IPS-18a (cell line): ENCODE measurements at regions not wholly inside any gene's neighbourhood (a gene's known extent, or its start where the extent isn't known, plus 50 kb on each side); places are given as distances from the start of the nearest gene placed in this dataset.

ENCODE experiments used
- H3K27ac ChIP-seq: one replicate; pipeline ENCODE4 v1.5.1; 2013; ENCODE audit warnings: low read length
- H3K27me3 ChIP-seq: one replicate; pipeline ENCODE4 v1.6.1; 2013; ENCODE audit warnings: mild to moderate bottlenecking, low read length; ENCODE audit not compliant: control insufficient read depth, insufficient read depth
- H3K36me3 ChIP-seq: one replicate; pipeline ENCODE4 v1.6.1; 2013; ENCODE audit warnings: low read depth, low read length; ENCODE audit not compliant: control insufficient read depth
- H3K4me1 ChIP-seq: one replicate; pipeline ENCODE4 v1.6.1; 2013; ENCODE audit warnings: low read depth, low read length; ENCODE audit not compliant: control insufficient read depth
- H3K4me3 ChIP-seq: one replicate; pipeline ENCODE4 v1.5.1; 2013; ENCODE audit warnings: low read length
- H3K9ac ChIP-seq: one replicate; pipeline ENCODE4 v1.6.1; 2013; ENCODE audit warnings: mild to moderate bottlenecking, low read length, moderate library complexity
- H3K9me3 ChIP-seq: one replicate; pipeline ENCODE4 v1.6.1; 2013; ENCODE audit warnings: low read depth, low read length; ENCODE audit not compliant: control insufficient read depth

- Histone ChIP-seq H3K36me3 (no peaks in the 10 kb centered on the region), H3K4me3 (no peak overlapping the region), H3K27me3 (no peaks in the 10 kb centered on the region), H3K9ac (no peak overlapping the region), H3K4me1 (no peaks in the 10 kb centered on the region), H3K9me3 (no peaks in the 10 kb centered on the region), H3K27ac (no peak overlapping the region)
Observed at GRCh38 chr3:22450786-22451400, 699.9 kb upstream of the ZNF385D start.

GRCh38 chr3:22451501-22451900 lies 700.5 kb upstream of the ZNF385D start:
- no peak overlapping the region for H3K4me3 ChIP-seq
- no peaks in the 10 kb centered on the region for H3K9me3 ChIP-seq
- H3K27ac ChIP-seq, result no peak overlapping the region
- no peaks in the 10 kb centered on the region for H3K4me1 ChIP-seq
- no peak overlapping the region for H3K9ac ChIP-seq
- no peaks in the 10 kb centered on the region for H3K36me3 ChIP-seq
- H3K27me3 ChIP-seq, result no peaks in the 10 kb centered on the region

- Histone ChIP-seq H3K36me3 (no peaks in the 10 kb centered on the region), H3K9ac (no peak overlapping the region), H3K4me3 (no peak overlapping the region), H3K27me3 (no peaks in the 10 kb centered on the region), H3K4me1 (no peaks in the 10 kb centered on the region), H3K9me3 (no peaks in the 10 kb centered on the region), H3K27ac (no peak overlapping the region)
Observed at GRCh38 chr3:22453906-22454535, 703.0 kb upstream of the ZNF385D start.

- no peak overlapping the region for H3K9ac ChIP-seq
- no peaks in the 10 kb centered on the region for H3K9me3 ChIP-seq
Observed at GRCh38 chr3:22469995-22470394, 719.0 kb upstream of the ZNF385D start.

GRCh38 chr3:22471557-22471956 lies 720.5 kb upstream of the ZNF385D start:
- no peaks in the 10 kb centered on the region for H3K9me3 ChIP-seq
- no peaks in the 10 kb centered on the region for H3K4me1 ChIP-seq
- H3K27me3 ChIP-seq, result no peaks in the 10 kb centered on the region
- no peaks in the 10 kb centered on the region for H3K36me3 ChIP-seq
- H3K27ac ChIP-seq, result no peak overlapping the region
- H3K9ac ChIP-seq, result no peak overlapping the region
- H3K4me3 ChIP-seq, result no peak overlapping the region

More at GRCh38 chr3:22469995-22470394, 719.0 kb upstream of the ZNF385D start:
- Histone ChIP-seq H3K4me3 (no peak overlapping the region), H3K27me3 (no peaks in the 10 kb centered on the region), H3K4me1 (no peaks in the 10 kb centered on the region), H3K27ac (no peak overlapping the region), H3K36me3 (no peaks in the 10 kb centered on the region)

GRCh38 chr3:22474706-22475445 lies 723.9 kb upstream of the ZNF385D start:
- Histone ChIP-seq H3K9me3 (no peaks in the 10 kb centered on the region), H3K36me3 (no peaks in the 10 kb centered on the region), H3K27me3 (no peaks in the 10 kb centered on the region), H3K4me3 (no peak overlapping the region), H3K4me1 (no peaks in the 10 kb centered on the region), H3K9ac (no peak overlapping the region), H3K27ac (no peak overlapping the region)

GRCh38 chr3:22475665-22476240 lies 724.7 kb upstream of the ZNF385D start:
- no peaks in the 10 kb centered on the region for H3K9me3 ChIP-seq
- no peaks in the 10 kb centered on the region for H3K27me3 ChIP-seq
- no peak overlapping the region for H3K4me3 ChIP-seq
- H3K4me1 ChIP-seq, result no peaks in the 10 kb centered on the region
- no peak overlapping the region for H3K9ac ChIP-seq
- H3K27ac ChIP-seq, result no peak overlapping the region
- no peaks in the 10 kb centered on the region for H3K36me3 ChIP-seq

GRCh38 chr3:22476976-22477375 lies 726.0 kb upstream of the ZNF385D start:
- H3K9me3 ChIP-seq, result no peaks in the 10 kb centered on the region
- no peak overlapping the region for H3K27ac ChIP-seq
- H3K4me3 ChIP-seq, result no peak overlapping the region
- no peaks in the 10 kb centered on the region for H3K36me3 ChIP-seq
- H3K27me3 ChIP-seq, result no peaks in the 10 kb centered on the region
- H3K9ac ChIP-seq, result no peak overlapping the region
- H3K4me1 ChIP-seq, result no peaks in the 10 kb centered on the region

- Histone ChIP-seq H3K4me1 (no peaks in the 10 kb centered on the region), H3K36me3 (no peaks in the 10 kb centered on the region), H3K27ac (no peak overlapping the region), H3K9ac (no peak overlapping the region), H3K4me3 (no peak overlapping the region), H3K9me3 (no peaks in the 10 kb centered on the region), H3K27me3 (no peaks in the 10 kb centered on the region)
Observed at GRCh38 chr3:22485954-22486353, 717.2 kb upstream of the UBE2E2 start.

- H3K9me3 ChIP-seq, result no peaks in the 10 kb centered on the region
- no peak overlapping the region for H3K9ac ChIP-seq
- H3K4me1 ChIP-seq, result peaks cover 16% of the 10 kb centered on the region
- H3K27ac ChIP-seq, result no peak overlapping the region
- H3K36me3 ChIP-seq, result no peaks in the 10 kb centered on the region
- H3K27me3 ChIP-seq, result peaks cover 18% of the 10 kb centered on the region
- H3K4me3 ChIP-seq, result no peak overlapping the region
Observed at GRCh38 chr3:22490747-22491146, 712.4 kb upstream of the UBE2E2 start.

GRCh38 chr3:22491344-22491743 lies 711.8 kb upstream of the UBE2E2 start:
- H3K4me1 ChIP-seq, result peaks cover 18% of the 10 kb centered on the region
- H3K9ac ChIP-seq, result no peak overlapping the region
- no peaks in the 10 kb centered on the region for H3K9me3 ChIP-seq
- H3K27me3 ChIP-seq, result peaks cover 24% of the 10 kb centered on the region
- H3K4me3 ChIP-seq, result no peak overlapping the region
- no peaks in the 10 kb centered on the region for H3K36me3 ChIP-seq
- no peak overlapping the region for H3K27ac ChIP-seq
